HK-2 (cell line): ENCODE measurements at regions not wholly inside any gene's neighbourhood (a gene's known extent, or its start where the extent isn't known, plus 50 kb on each side); places are given as distances from the start of the nearest gene placed in this dataset.
"Not testable (repeated sequence)": the region's sequence is repeated elsewhere in the genome, so short reads cannot be mapped to it uniquely, and the experiment has no call there.

ENCODE experiments used
- DNase-seq: peaks from one replicate; pipeline ENCODE4 v3.0.0-alpha.2; 2018; ENCODE audit not compliant: unreplicated experiment

GRCh38 chr6:85285114-85285513 is 164.8 kb upstream of the NT5E start:
- no peak for DNase-seq

GRCh38 chr6:85283436-85283835 is 166.4 kb upstream of the NT5E start:
- DNase-seq = no peak

GRCh38 chr6:85278466-85279035 is 171.3 kb upstream of the NT5E start:
- no peak for DNase-seq

DNA sequence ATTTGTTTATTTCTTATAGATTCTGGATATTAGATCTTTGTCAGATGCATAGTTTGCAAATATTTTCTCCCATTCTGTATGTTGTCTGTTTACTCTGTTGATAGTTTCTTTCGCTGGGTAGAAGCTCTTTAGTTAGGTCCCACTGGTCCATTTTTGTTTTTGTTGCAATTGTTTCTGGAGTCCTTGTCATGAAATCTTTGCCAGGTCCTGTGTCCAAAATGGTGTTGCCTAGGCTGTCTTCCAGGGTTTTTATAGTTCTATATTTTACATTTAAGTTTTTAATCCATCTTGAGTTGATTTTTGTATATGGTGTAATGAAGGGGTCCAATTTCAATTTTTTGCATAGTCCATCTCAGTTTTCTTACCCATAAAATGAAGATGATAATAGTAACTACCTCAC is 173.9 kb upstream of the NT5E start:
- DNase-seq = not testable (repeated sequence)

- DNase-seq = no peak
These were observed 174.4 kb upstream of the NT5E start for GRCh38 chr6:85275338-85275985.

GRCh38 chr6:85273870-85274269 is 176.0 kb upstream of the NT5E start:
- DNase-seq = no peak

DNA sequence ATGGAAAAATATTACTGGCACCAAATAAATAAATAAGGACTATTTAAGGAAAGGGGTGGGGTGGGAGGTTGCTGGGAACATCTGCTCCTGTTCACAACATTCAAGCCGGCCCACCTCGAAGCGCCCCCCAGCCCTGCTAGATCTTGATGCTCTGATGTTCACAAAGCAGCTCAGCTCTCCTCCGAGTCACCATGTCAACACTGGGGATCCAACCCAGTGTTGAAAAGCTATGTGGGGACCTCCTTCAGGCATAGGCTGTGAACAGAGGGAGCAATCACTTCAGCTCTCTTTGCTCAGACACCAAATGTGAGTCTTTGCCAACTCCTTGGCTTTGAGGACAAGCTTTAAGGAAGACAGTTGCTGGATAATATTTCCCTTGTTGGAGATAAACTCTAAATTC is 176.8 kb upstream of the NT5E start:
- DNase-seq = no peak

DNA sequence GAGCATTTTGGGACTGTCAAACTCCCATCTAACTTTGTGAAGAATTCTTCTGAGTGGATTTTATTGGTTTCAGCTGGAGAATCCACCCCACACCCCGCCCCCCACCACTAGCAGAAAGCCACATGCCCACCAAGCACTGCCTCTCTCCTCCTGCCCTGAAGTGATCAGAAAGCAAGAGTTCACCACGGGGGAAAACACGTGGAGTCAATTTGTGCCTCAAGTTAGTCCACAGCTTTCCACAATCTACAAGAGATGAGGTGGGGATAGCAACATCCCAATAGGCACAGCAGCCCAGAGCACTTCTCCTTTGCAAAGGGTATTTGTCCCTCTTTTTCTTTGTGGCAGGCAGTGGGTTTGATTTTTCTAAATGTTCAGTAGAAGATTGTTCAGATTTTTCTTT is 177.3 kb upstream of the NT5E start:
- no peak for DNase-seq

- no peak for DNase-seq
These were observed 187.3 kb upstream of the NT5E start for GRCh38 chr6:85262621-85263020.

DNA sequence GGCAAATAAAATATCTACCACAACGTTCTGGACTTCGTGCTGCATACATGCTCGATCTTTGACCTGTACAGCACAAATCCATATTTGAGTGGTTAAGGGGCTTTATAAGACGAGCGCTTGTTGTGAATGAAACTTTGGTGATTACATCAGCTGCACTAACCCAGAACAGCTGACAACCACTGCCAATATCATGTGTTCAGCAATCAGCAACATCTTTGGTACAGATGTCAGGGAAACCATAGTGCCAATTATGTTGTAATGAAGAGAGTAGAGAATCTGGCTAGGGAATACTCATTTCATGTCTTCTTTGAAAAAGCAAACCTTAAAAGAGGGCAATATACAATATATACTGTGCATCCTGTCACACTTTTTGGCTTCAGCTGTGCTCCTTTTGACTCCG is 188.6 kb upstream of the NT5E start:
- no peak for DNase-seq

GRCh38 chr6:85255661-85256060 is 194.2 kb upstream of the NT5E start:
- no peak for DNase-seq

- DNase-seq = no peak
These were observed 197.3 kb upstream of the NT5E start for GRCh38 chr6:85252552-85252951.

DNA sequence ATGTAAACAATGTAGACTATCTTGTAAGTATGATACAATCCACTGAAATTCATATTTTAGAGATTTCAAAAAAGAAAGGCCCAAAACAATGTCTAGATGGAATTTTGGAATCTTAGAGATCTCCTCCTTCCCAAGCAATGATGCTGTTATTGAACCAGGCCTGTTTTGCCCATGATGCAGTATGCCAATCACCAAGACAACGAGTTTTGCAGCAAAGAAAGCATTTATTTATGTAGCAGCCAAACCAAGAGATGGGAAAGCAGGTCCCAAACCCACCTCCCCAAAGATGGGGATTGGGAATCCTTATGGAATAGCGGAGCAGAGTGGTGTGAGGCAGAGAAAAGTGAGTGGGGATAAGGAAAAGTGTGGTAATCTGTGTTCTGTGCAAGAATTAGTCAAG is 197.8 kb upstream of the NT5E start:
- DNase-seq = no peak

DNA sequence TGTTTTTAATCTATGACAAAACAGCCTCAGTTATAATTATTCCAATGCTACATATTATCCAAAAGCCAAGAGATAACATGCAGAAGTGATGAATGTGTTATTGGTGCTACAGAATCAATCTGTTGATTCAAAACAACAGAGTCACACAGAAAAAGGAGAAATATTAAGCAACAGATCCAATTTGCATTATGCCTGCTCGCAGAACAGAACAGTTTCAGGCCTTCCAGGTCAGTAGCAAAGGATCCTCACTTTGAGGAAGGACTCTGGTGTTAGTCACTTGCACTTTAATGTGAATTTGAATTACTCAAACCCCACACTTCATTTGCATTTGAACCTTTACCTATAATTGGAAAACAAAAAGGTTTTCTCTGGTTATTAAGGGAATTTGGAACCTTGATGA is 198.6 kb upstream of the NT5E start:
- DNase-seq = no peak

DNA sequence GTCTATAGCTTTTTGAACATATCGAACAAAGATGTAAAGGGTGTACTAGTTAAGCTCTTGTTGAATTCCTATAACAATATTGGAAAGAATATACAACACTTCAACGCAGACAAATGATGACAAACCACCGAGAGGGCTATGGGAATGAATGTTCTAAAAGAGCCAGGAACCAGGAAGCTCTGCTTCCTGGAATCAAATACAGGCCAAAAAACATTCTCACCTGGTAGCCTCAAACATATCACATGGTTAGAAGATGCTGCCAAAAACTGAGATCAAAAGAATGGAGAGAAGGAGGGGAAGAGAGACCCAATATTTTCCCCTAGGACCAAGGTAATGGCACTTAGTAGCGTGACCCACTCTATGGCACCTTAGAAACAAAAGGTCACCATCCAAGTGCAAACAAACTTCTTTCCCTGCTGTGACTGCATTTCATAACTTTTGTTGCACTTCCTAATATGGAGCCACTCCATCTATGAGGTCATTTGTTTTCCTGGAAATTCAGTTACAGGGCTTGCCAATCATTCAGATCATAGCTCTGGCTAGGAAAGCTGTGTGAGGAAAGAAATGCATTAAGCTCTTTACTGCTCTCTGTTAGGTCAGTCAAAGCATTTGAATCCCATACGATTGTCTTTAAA is 199.2 kb upstream of the NT5E start:
- DNase-seq = no peak

- DNase-seq = no peak
These were observed 204.9 kb upstream of the NT5E start for GRCh38 chr6:85245004-85245403.

GRCh38 chr6:85241498-85242052 is 208.3 kb upstream of the NT5E start:
- no peak for DNase-seq

DNA sequence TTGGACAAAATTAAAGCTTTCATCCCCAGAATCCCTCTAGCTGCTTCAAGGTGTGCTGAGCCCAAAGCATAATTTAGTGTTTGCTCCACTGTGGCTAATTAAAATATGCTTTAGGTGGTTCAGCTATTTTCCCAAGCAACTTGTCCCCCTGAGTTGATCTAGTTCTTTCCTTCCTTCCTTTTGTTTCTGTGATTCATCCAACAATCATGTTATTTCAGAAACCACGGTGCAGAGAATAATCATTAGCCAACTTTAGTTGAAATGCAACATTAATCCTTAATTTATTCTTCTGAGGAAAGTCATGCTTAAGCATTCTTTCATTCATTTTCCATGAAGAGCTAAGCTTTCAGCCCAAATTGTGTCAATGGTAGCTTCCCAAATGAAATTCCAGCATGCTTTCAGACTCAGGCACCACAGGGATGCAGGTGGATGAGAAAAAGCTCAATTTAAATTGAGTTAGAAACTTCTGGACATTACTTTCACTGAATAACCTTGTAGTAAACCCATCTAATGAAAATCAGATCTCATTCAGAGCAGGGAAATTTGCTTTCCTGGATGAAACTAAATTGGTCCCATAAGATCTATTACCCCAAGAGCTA is 209.0 kb upstream of the NT5E start:
- DNase-seq = no peak

DNA sequence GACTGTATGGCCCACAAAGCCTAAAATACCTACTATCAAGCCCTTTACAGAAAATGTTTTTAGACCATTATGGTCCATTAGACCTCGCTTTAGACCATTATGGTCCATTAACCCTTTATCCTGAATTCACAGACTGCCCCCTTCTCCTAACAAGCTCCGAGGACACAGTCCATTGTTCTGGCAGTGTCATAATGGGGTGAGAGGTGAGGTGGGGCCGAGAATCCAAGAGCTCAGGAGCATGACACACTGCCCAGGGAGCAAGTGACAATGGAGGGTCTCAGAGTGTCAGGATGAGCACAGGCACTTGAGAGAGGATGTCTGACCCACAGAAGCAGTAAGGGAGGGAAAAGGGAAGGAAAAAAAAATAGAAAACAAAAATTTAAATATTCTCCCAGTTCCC is 212.4 kb upstream of the NT5E start:
- no peak for DNase-seq

DNA sequence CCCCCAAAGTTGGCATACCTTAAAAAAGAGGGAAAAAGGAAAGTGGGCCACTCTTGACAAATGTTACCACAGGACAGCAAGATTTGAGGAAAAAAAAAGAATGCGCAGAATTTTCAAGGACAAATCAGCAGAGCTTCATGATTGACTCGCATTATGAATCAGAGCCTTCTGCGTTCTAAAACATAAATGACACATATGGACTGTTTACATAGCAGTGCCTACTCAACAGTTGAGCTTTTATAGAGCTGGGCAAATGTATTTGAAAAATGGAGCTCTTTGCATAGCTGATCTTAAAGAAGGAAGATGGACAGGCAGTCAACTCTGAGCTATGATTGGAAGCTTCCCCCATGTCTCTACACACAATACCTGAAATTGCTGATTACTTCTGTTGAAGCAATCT is 213.2 kb upstream of the NT5E start:
- DNase-seq = no peak

DNA sequence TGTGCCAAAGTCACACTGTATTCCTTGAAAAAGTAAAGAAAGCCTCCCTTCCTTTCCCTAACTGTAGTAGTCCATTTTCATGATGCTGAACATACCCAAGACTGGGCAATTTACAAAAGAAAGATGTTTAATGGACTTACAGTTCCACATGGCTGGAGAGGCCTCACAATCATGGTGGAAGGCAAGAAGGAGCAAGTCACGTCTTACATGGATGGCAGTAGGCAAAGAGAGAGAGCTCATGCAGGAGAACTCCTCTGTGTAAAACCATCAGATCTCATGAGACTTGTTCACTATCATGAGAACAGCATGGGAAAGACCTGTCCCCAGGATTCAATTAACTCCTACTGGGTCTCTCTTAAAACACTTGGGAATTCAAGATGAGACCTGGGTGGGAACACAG is 222.5 kb upstream of the NT5E start:
- DNase-seq = not testable (repeated sequence)

DNA sequence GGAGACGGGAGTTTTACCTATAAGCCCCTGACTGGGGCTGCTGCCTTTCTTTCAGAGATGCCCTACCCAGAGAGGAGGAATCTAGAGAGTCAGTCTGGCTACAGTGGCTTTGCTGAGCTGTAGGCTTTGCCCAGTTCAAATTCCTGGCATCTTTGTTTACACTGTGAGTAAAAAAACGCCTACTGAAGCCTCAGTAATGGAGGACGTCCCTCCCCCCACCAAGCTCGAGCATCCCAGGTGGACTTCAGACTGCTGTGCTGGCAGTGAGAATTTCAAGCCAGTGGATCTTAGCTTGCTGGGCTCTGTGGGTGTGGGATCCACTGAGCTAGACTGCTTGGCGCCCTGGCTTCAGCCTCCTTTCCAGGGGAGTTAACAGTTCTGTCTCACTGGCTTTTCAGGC is 237.1 kb upstream of the NT5E start:
- not testable (repeated sequence) for DNase-seq

DNA sequence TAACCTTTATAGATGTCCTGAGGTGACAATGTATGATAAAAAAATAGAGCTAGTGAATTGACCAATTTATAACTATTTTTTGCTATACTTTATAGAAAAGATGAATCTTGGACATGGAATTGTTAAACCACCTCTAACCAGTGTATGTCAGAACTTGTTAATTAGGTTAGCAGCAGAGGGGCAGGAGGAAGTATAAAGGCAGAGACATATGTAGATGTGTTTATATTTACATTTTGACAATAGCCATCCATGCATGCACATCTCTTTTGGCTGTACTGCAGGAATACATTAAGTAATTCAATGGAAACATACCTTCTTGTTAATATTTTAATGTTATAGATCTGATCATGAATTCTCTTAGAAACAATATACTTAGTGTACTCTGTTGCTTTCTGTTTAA is 254.6 kb upstream of the NT5E start:
- DNase-seq = no peak
